NCI-H226 (cell line): ENCODE measurements at regions not wholly inside any gene's neighbourhood (a gene's known extent, or its start where the extent isn't known, plus 50 kb on each side); places are given as distances from the start of the nearest gene placed in this dataset.
"Not testable (repeated sequence)": the region's sequence is repeated elsewhere in the genome, so short reads cannot be mapped to it uniquely, and the experiment has no call there.

Experiments used
- DNase-seq: peaks from one replicate; pipeline ENCODE4 v3.0.0-alpha.2; 2015

DNA sequence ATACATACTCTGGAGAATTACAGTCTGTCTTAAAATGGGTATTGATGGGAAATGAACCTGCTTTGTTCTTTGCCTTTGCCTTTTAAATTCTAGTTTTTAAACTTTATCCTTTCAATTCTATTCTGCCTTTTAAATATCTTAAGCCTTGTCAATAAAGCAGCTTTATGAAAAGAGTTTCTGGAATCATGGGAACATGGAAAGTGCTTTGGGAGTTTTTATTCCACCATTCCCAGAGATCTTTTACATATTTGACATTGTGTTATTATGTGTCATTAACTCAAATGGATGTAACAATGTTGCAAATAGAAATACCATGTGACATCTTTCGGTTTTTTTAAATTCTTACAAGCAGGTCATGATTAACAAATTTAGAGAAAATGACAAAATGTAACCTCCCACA is 555.7 kb upstream of the ANO3 start:
- no peak for DNase-seq

DNA sequence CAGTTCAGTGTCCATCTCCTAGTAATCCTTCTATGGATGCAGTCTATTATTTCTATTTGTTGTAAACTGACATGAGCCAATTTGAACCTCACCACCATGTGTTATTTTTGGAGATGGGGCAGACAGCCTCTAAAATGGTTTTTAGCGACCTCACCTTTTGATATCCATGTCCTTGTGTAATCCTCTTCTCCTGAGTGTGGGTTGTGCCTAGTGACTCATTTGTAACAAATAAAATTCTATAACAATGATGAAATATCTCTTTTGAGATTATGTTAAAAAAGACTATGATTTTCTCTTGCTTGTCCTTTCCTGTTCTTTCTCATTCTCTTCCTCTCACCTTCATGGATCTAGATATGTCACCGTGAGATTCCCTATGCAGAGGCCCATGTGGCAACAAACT is 554.6 kb upstream of the ANO3 start:
- no peak for DNase-seq

DNA sequence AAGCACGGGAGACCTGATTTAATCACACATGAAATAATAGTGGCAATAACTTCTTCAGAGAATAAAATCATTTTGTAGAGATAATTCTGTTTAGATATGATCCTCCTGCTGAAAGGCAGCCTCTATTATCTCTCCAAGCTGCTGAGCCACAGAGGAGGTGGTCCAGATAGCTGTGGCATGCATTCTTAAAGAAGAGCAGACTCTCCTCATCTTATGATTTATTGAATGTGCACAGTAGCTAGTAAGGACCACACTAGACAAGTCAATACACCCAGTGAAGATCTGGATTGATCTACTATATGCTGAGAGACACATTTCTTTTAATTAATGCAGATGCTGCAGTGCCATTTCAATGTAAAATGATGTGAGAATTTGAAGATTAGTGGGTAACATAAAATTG is 552.9 kb upstream of the ANO3 start:
- DNase-seq = no peak

DNA sequence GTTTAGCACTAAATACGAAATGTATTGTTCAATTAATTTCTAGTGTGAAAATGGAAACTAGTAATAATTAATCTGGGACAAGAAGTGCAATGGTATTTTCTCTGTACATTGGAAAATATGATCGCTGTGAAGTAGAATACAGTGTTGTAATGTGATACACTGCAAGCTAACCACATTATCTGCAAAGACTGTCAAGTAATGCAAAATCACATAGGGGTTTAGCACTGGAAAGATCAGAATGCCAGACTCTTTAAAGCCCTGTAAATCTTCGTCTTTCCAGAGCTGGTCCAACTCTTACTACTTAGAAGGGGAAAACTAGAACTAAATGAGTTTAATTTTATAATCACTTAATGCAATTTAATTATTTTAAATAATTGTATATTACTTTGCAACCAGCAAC is 544.5 kb upstream of the ANO3 start:
- no peak for DNase-seq

DNA sequence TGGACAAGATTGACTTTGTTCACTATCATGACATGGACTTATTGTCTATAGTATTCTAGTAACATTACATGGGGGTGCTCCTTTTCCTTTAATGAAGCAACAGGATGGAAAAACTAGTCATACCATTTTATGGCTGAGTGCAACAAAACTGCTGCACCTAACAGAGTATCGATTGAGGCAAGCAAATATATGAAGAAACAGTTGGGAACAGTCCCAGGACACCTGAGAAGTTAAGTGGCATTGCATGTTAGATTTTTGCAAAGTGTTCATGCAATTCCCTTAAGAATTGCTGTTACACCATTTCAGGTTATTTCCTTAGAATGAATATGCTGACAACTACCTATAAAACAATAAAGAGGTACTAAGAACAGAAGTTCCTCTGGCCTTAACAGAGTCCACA is 541.5 kb upstream of the ANO3 start:
- no peak for DNase-seq

DNA sequence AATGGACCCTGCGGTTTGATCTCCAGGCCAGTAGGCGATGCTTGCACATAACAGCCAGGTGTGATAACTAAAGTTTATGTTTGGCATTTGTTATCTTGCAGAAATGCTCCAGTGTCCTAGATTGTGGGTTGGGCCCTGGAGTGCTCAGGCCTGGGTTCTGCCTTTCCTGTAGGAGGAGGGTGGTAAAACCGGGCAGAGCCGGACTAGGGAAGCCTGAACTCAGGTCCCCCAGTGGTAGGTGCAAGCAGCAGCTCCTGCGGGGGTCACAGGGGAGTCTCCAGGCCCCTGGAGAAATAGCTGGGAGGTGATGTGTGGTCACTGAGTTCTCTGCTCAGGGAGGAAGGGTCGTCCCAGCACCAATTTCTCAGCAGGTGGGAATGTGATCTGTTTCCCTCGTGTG is 538.3 kb upstream of the ANO3 start:
- DNase-seq = no peak

DNA sequence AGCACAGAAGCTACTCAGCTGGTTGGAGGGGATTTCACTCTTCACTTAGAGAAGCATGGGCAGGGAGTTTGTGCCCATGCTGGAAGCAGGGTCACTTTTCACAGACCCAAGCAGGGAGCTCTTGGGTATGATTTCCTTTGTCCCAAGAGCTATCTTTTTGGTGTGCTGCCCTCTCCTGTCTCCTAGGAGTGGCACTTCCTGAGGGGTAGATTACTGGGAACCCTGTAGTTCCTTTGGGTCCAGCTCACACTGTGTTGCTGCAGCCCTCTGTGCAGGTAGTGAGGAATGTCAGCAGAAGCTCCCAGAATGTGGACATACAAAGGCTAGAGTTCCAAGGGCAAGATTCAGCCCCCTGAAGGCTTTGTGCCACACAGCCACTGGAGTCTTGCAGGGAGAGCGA is 537.1 kb upstream of the ANO3 start:
- no peak for DNase-seq

DNA sequence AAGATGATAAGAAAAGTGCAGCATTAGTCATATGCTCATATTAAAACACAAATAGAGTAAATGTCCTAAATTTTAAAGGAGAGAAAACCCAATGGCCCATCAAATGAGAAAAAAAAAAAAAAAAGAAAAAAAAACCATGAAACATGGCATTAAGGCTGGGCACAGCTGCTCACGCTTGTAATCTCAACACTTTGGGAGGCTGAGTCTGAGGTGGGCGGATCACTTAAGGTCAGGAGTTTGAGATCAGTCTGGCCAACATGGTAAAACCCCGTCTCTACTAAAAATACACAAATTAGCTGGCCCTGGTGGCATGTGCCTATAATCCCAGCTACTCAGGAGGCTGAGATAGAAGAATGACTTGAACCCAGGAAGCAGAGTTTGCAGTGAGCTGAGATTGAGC is 515.5 kb upstream of the ANO3 start:
- no peak for DNase-seq

DNA sequence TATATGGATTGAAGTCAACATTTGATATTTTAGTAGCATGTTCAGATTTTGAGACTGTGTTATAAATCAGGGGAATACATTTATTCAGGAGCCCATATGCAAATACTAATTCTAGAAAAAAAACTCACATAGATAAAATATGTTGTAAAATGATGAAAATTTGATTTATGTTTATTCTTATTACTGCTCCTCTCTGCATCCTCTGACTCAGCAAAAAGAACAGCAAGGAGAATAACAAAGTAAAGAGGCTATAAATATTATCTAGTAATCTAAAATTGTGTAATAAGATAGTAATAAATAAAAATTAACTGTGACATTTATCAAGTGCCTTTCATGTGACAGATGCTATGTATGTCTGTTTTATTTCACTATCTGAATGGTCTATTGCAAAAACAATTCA is 507.2 kb upstream of the ANO3 start:
- DNase-seq = no peak

DNA sequence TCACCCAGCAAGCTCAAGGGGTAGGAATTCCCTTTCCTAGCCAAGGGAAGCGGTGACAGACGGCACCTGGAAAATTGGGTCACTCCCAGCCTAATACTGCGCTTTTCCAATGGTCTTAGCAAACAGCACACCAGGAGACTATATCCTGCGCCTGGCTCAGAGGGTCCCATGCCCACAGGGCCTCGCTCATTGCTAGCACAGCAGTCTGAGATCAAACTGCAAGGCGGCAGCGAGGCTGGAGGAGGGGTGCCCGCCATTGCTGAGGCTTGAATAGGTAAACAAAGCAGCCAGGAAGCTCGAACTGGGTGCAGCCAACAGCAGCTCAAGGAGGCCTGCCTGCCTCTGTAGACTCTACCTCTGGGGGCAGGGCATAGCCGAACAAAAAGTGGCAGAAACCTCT is 500.4 kb upstream of the ANO3 start:
- DNase-seq = not testable (repeated sequence)

DNA sequence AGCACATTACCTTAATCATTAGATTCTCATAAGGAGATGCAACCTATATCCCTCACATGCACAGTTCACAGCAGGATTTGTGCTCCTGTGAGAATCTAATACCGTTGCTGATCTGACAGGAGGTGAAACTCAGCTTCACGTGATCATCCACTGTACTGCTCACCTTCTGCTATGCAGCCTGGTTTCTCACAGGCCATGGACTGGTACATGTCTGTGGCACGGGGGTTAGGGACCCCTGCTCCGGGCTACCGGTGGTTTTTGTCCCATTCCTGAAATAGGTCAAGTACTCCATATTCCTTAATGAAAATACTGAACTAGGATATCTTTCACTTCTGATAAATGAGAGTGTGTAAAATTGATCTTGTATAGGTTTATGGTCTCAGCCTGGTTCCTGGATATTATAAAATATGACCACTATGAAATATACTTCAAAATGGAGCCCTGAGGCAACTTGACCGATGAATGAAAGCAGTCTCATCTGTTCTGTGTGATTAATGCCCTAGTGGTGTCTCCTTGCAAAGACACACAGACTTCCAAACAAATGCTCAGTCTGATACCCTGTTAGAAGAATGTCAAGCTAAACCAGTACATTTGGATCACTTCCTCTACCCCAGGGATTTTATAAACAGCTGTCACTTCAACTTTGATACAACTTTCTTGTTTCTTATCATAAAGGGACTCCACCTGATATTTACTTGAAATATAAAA is 492.9 kb upstream of the ANO3 start:
- DNase-seq = no peak

DNA sequence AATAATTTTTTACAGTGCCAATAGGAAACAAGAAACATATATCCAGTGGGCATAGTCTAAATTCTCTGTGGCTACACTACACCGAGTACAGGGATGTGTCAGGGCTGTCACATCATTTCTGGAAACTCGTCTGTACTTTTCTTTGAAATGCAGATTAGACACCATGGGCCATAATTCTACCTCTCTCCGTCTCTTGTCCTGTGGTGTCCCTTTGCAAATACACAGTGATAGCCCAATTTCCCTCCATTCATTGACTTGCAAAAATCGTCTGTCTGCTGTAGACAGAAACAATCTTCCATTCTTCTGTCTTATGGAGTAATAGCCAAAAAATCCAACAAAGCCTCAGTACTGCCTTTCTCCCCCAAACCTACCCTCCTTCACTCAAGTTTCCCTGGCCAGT is 487.1 kb upstream of the ANO3 start:
- DNase-seq = no peak

DNA sequence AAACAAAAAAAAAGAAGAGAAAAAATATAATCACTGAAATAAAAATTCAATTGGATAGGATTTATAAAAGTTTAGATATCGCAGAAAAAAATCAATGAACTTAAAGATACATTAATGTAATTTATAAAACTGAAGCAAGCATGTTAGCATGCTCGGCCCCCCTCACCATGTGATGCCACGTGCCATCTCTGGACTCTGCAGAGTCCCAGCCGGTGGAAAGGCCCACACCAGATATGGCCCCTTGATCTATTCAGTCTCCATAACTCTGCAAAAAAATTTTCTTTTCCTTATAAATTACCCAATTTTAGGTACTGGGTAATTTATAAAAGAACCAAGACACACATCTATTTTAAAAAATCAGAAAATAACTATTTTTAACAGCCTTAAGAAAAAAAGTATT is 476.0 kb upstream of the ANO3 start:
- DNase-seq = no peak

DNA sequence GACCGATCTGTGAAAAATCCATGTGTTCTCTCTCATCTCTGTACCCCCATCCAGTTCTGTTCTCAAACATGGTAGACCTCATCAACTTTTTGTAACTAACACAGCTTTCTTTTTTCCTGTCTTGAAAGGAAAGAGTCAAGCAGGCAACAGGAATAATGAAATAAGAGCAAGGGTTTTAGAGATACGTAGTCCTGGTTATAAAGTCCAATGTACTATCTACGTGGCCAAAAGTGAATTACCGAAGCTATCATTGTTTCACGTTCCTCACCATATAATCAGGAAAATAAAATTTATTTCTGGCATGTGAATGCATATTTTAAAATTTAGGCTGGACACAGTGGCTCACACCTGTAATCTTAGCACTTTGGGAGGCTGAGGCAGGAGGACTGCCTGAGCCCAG is 472.2 kb upstream of the ANO3 start:
- no peak for DNase-seq

DNA sequence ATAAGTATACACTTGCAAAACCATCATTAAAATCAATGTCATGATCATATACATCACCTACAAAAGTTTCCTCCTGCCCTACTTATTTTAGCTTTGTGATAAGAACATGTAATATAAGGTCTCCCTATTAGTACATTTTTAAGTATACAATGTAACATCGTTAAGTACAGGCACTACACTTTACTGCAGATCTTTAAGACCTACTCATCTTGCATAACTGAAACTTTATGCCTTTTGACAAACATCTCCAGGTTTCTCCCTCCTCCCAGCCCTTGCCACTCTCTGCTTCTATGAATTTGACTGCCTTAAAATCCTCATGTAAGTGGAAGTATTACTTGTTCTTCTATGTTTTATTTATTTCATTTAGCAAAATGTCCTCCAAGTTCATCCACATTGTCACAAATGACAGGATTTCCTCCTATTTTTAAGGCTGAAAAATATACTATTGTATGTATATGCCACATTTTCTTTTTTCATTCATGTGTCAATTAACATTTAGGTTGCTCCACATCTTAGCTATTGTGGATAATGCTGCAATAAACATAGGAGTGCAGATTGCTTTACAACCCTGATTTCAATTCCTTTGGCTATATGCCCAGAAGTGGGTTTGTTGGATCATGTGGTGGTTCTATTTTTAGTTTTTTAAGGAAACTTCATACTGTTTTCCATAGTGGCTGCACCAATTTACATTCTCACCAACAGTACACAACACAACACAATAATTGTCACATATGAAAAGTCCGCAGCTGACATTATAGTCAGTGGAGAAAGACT is 471.1 kb upstream of the ANO3 start:
- DNase-seq = no peak

DNA sequence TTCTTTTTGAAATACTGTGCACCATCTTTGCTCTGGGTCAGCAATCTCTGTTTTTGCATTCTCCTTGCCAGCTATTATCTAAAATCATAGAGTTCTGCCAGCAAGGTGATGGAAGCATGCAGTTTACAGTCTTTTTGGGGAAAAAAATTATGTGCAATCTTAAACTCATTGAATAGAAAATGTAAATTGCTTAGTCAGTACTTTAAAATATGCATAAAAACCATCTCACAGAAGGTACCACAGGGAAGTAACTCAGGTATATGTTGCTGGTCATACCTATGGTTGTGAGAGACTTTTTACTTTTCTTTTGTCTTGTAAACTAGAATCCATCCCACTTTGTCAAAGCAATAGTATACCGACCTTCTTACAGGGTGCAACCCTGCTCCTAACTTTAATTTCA is 469.8 kb upstream of the ANO3 start:
- no peak for DNase-seq

DNA sequence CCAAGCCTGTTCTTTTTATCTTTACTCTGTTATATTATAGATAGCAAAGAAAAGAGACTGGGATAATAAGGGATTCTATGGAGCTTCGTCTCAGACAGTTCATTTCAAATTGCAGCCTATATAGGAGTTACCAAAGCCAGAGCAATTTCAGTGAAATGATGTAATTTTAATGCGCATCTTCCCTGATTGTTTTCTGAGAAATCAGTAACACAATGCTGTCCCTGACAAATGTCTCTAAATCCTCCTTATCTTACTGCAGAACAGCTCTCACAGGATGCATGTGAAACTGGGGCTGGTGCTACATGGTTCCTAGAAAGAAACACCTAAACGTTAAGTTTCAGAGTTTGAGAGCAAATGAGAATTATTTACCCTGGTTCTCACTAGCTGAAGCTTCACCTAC is 467.9 kb upstream of the ANO3 start:
- no peak for DNase-seq

DNA sequence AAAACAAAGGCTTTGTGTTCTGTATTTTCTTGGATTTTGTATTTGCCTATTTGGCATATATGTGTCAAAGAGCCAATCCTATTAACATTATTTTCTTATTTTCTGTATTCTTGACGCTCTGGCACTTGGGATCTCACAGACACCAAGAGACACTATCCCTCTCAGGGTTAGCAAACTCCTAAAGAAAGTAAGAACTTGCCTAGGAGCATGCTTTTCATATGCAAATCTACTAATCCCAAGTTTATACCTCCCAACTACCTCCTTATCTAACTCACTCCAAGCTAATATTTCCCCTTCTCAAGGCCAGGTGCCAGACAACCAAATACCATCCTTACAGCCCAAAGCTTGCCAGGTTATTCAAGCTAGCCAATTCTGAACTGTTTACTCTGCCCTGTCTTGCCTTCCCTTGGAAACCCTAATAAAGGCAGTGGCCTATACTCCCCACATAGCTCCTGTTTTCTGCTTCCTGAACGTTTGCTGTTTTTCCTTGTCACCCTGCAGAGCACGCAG is 455.4 kb upstream of the ANO3 start:
- DNase-seq = no peak

DNA sequence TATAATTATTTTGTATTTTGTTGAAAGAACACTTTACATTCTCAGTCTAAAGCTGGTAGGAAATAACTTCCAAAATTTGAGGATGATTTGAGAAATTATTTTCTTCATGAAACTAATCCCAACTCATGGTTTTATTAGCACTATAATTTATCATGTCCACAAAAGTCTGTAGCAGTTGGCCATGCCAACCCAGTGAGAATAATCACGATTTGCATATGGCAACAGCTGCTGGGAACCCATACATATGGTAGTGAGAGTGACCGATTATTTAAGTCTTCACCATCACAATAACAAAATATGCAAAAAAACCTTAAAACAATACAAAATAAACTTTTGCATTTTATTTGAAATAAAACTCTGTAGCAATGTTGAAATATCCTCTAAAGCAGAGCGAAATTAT is 445.9 kb upstream of the ANO3 start:
- no peak for DNase-seq

DNA sequence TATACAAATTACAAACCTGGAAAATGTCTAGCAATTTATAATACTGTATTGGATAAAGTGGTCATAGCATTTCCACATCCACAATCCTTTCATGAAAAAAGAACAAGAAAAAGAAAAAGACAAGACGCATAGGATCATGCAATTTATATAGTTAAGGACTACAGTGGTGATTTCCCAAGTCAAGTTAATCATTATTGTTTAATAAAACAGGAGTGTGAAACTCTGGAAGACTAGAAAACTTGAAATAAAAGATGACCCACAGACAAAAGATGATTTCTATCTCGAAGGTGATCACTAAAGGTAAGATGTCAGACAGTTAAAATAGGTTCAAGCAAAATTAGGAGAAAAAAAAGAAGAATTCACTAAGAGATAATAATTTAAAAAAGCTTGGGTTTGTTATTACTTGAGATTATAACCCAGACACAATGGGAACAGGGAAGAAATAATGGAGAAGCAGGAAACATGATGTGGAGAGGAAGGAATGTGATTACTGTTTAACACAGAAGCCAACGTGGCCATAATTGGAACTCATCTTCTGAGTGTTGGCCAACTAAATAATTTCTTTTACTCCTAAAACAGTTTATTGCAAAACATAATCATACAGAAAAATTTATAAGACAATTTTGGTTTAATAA is 441.2 kb upstream of the ANO3 start:
- DNase-seq = no peak

DNA sequence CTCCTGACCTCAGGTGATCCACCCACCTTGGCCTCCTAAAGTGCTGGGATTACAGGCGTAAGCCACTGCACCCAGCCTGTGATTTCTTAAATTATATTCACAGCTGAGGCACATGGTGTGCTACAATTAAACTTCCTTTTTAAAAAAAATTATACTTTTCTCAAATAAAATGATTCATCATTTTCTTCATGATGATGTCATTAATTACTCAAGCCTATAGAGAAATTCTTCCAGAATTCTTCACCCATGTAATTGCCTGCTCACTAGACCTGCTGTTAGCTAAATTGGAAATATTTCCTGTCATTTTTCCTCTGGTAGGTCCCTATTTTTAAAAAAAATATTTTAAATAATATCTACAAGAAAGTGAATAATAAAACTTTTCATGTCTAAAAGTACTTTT is 440.0 kb upstream of the ANO3 start:
- DNase-seq = no peak

DNA sequence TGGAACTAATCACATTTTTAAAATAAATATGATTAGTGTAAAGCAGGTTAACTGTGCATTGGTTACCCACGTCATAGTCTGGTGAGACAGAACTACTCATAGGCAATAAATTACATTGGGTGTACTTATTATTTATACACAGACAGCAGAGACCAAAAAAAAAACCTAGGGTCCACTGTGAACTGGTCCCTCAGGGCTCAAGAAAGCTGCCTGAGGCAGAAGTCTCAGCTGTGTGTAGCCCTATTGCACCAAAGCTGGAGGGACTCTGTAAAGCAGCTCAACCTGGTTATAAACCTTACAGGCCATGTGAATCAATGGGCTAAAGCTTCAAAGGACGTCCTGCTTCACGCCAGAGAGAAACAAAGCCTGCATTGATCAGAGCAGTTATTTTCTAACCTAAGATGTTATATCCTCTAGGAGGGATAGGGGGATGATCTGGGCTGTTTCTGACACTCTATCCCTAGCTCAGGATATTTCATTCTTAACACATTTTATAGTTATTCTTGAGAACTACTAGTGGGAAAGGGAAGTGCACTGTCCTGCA is 432.2 kb upstream of the ANO3 start:
- DNase-seq = no peak

DNA sequence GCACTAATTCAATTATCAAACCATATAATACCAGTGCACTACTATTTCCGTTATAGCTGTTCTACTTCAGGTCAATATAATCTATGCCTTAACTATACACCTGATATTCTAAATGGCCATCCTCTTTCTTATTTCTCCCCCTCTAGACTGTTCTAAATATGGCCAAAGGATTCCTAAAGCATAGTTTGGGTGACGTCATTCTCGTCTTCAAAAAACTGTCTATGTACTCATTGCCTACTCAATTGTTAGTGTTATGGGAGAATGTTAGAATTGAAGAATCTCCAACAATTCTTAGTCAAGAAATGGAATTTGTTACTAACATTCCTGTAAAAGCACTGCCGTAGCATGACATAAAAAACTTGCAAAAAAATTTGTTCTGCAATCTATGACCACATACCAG is 431.1 kb upstream of the ANO3 start:
- DNase-seq = no peak

DNA sequence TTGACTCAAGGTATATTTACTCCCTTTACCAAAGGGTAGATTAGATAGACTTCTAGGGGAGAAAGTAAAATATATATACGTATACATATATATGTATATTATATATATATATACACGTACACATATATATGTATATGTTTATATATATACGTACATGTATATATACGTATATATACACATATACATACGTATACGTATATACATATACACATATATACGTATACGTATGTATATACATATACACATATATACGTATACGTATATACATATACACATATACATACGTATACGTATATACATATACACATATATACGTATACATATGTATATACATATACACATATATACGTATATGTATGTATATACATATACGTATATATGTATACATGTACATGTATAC is 430.5 kb upstream of the ANO3 start:
- no peak for DNase-seq
